IMR-90 (cell line): ENCODE measurements at regions not wholly inside any gene's neighbourhood (a gene's known extent, or its start where the extent isn't known, plus 50 kb on each side); places are given as distances from the start of the nearest gene placed in this dataset.

ENCODE experiments used
- CHD1 ChIP-seq: IDR thresholded peaks from 2 replicates; pipeline ENCODE4 v1.6.1; 2012; ENCODE audit warnings: low read depth, low read length, improper control_type of control experiment
- CTCF ChIP-seq: conservative IDR thresholded peaks from 2 replicates; pipeline ENCODE4 v1.5.1; 2012; ENCODE audit warnings: mild to moderate bottlenecking, low read depth, low read length, improper control_type of control experiment
- USF2 ChIP-seq: fragments of 150-350 bp; IDR thresholded peaks from 2 replicates; pipeline ENCODE4 v1.6.1; 2017; ENCODE audit warnings: mild to moderate bottlenecking, antibody characterized with exemption, low read length, low read depth

GRCh38 chr3:162021206-162021605 lies 524.6 kb downstream of the OTOL1 start:
- TF ChIP-seq CTCF (no peak), USF2 (no peak), CHD1 (no peak)
